Suprapubic skin (tissue), 4 donors: ENCODE measurements at regions not wholly inside any gene's neighbourhood (a gene's known extent, or its start where the extent isn't known, plus 50 kb on each side); places are given as distances from the start of the nearest gene placed in this dataset.

Experiments used
- DNase-seq, 2 donors: peaks; one replicate each; pipeline ENCODE4 v3.0.0-alpha.2; 2019; ENCODE audit warnings: low spot score in 2 of 2
- H3K27ac ChIP-seq: fragments of 200-600 bp; sonication (generic); one replicate; pipeline ENCODE4 v1.5.1; 2019
- H3K27me3 ChIP-seq: fragments of 200-600 bp; sonication (generic); one replicate; pipeline ENCODE4 v1.5.1; 2019
- H3K36me3 ChIP-seq: fragments of 200-600 bp; sonication (generic); one replicate; pipeline ENCODE4 v1.5.1; 2019
- H3K4me1 ChIP-seq: fragments of 200-600 bp; sonication (generic); one replicate; pipeline ENCODE4 v1.5.1; 2019
- H3K4me3 ChIP-seq: fragments of 200-600 bp; sonication (generic); one replicate; pipeline ENCODE4 v1.5.1; 2019; ENCODE audit warnings: mild to moderate bottlenecking
- H3K9me3 ChIP-seq: fragments of 200-600 bp; sonication (generic); one replicate; pipeline ENCODE4 v1.5.1; 2019
- EP300 ChIP-seq: sonication (generic); formaldehyde crosslinking; IDR thresholded peaks from one replicate; pipeline ENCODE4 v1.6.1; 2017; ENCODE audit warnings: antibody characterized with exemption
- POLR2A ChIP-seq, 2 donors: fragments of 450-650 bp; IDR thresholded peaks; one replicate each; pipeline ENCODE4 v1.6.1; 2017; ENCODE audit warnings: antibody characterized with exemption in 2 of 2, mild to moderate bottlenecking in 2 of 2, moderate library complexity in 2 of 2
- POLR2AphosphoS5 ChIP-seq, 3 donors: sonication (generic); formaldehyde crosslinking; IDR thresholded peaks; one replicate each; pipeline ENCODE4 v1.6.1; 2017; ENCODE audit warnings: antibody characterized with exemption in 3 of 3
- WGBS: methylation state at CpG from one replicate; pipeline ENCODE4 v1.1.5; 2018; 5-methylcytosine and 5-hydroxymethylcytosine counted together
- TF ChIP-seq, protein P1 (sequence below), 2 donors: fragments of 200-600 bp in 1 of 2; fragments of 450-650 bp in 1 of 2; sonication (generic) in 1 of 2; IDR thresholded peaks; one replicate each; pipeline ENCODE4 v1.5.1; 2016 to 2019; ENCODE audit warnings: antibody characterized with exemption in 2 of 2, mild to moderate bottlenecking in 1 of 2, moderate library complexity in 1 of 2

GRCh38 chr16:5900046-5900445 is 802.5 kb upstream of the EEF2KMT start:
- WGBS: 73% methylated on average over 2 of the region's 2 CpGs
- Histone ChIP-seq H3K36me3 (no peaks in the 10 kb centered on the region), H3K27ac (no peak overlapping the region), H3K4me3 (no peak overlapping the region), H3K9me3 (peaks cover 2% of the 10 kb centered on the region), H3K27me3 (no peaks in the 10 kb centered on the region), H3K4me1 (no peaks in the 10 kb centered on the region)
- DNase-seq: no peak
- TF ChIP-seq POLR2A (IDR thresholded peaks at IDR 0.05): no peak

GRCh38 chr16:5895976-5896375 is 798.4 kb upstream of the EEF2KMT start:
- no peak for DNase-seq
- H3K27ac ChIP-seq: no peak overlapping the region
- H3K4me3 ChIP-seq: no peak overlapping the region
- peaks cover 5% of the 10 kb centered on the region for H3K9me3 ChIP-seq
- WGBS: 9% methylated on average over 5 of the region's 5 CpGs
- TF ChIP-seq POLR2AphosphoS5 (IDR thresholded peaks at IDR 0.05) (no peak), POLR2A (IDR thresholded peaks at IDR 0.05) (no peak), EP300 (no peak)
- TF ChIP-seq, protein P1, sequence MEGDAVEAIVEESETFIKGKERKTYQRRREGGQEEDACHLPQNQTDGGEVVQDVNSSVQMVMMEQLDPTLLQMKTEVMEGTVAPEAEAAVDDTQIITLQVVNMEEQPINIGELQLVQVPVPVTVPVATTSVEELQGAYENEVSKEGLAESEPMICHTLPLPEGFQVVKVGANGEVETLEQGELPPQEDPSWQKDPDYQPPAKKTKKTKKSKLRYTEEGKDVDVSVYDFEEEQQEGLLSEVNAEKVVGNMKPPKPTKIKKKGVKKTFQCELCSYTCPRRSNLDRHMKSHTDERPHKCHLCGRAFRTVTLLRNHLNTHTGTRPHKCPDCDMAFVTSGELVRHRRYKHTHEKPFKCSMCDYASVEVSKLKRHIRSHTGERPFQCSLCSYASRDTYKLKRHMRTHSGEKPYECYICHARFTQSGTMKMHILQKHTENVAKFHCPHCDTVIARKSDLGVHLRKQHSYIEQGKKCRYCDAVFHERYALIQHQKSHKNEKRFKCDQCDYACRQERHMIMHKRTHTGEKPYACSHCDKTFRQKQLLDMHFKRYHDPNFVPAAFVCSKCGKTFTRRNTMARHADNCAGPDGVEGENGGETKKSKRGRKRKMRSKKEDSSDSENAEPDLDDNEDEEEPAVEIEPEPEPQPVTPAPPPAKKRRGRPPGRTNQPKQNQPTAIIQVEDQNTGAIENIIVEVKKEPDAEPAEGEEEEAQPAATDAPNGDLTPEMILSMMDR (IDR thresholded peaks at IDR 0.05): no peak
- no peaks in the 10 kb centered on the region for H3K27me3 ChIP-seq
- H3K36me3 ChIP-seq: no peaks in the 10 kb centered on the region
- no peaks in the 10 kb centered on the region for H3K4me1 ChIP-seq

DNA sequence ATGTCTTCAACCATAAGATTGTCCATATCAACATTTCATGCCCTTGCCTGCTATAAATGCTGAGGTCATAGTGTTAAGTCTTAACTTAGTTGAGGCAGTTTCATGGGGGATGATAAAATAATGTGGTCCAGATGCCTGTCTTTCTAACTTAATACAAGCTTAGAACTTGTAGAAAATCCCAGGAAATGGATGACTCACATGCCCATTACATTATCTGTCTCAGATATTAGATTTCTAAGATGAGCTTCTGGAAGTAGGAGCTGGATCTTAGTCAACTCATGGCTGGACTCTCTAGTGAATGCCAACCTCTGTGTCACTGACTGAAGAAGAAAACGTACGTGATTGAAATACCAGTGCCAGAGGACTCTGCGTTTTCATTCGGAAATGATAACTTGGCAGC is 797.5 kb upstream of the EEF2KMT start:
- 40% methylated on average over 4 of the region's 4 CpGs for WGBS
- no peaks in the 10 kb centered on the region for H3K27me3 ChIP-seq
- H3K4me1 ChIP-seq: no peaks in the 10 kb centered on the region
- no peak overlapping the region for H3K27ac ChIP-seq
- H3K36me3 ChIP-seq: no peaks in the 10 kb centered on the region
- no peak overlapping the region for H3K4me3 ChIP-seq
- TF ChIP-seq, protein P1 (IDR thresholded peaks at IDR 0.05): no peak
- TF ChIP-seq POLR2AphosphoS5 (IDR thresholded peaks at IDR 0.05) (no peak), POLR2A (IDR thresholded peaks at IDR 0.05) (no peak), EP300 (no peak)
- DNase-seq: no peak
- peaks cover 5% of the 10 kb centered on the region for H3K9me3 ChIP-seq

GRCh38 chr16:5891296-5891695 is 793.7 kb upstream of the EEF2KMT start:
- 66% methylated on average over 7 of the region's 7 CpGs for WGBS
- Histone ChIP-seq H3K27ac (no peak overlapping the region), H3K27me3 (no peaks in the 10 kb centered on the region), H3K36me3 (no peaks in the 10 kb centered on the region), H3K9me3 (peaks cover 5% of the 10 kb centered on the region), H3K4me1 (no peaks in the 10 kb centered on the region), H3K4me3 (no peak overlapping the region)
- TF ChIP-seq EP300 (no peak), POLR2A (IDR thresholded peaks at IDR 0.05) (no peak), POLR2AphosphoS5 (IDR thresholded peaks at IDR 0.05) (no peak)
- TF ChIP-seq, protein P1 (IDR thresholded peaks at IDR 0.05): no peak
- DNase-seq: no peak

- no peaks in the 10 kb centered on the region for H3K36me3 ChIP-seq
- WGBS: 44% methylated on average over 6 of the region's 6 CpGs
- H3K9me3 ChIP-seq: no peaks in the 10 kb centered on the region
- H3K27me3 ChIP-seq: no peaks in the 10 kb centered on the region
- no peak for DNase-seq
- H3K4me1 ChIP-seq: no peaks in the 10 kb centered on the region
- no peak overlapping the region for H3K27ac ChIP-seq
- no peak for TF ChIP-seq EP300
- TF ChIP-seq POLR2A (IDR thresholded peaks at IDR 0.05): no peak
- TF ChIP-seq, protein P1 (IDR thresholded peaks at IDR 0.05): no peak
- no peak for TF ChIP-seq POLR2AphosphoS5 (IDR thresholded peaks at IDR 0.05)
- no peak overlapping the region for H3K4me3 ChIP-seq
Measured at GRCh38 chr16:5885521-5885920, 787.9 kb upstream of the EEF2KMT start.

GRCh38 chr16:5884996-5885395 is 787.4 kb upstream of the EEF2KMT start:
- H3K4me1 ChIP-seq: no peaks in the 10 kb centered on the region
- no peak overlapping the region for H3K4me3 ChIP-seq
- no peaks in the 10 kb centered on the region for H3K36me3 ChIP-seq
- no peak overlapping the region for H3K27ac ChIP-seq
- no peak for DNase-seq
- no peaks in the 10 kb centered on the region for H3K9me3 ChIP-seq
- H3K27me3 ChIP-seq: no peaks in the 10 kb centered on the region
- TF ChIP-seq, protein P1 (IDR thresholded peaks at IDR 0.05): no peak
- no peak for TF ChIP-seq EP300
- no peak for TF ChIP-seq POLR2AphosphoS5 (IDR thresholded peaks at IDR 0.05)
- TF ChIP-seq POLR2A (IDR thresholded peaks at IDR 0.05): no peak
- 53% methylated on average over 5 of the region's 5 CpGs for WGBS
